ENCODE measurements at regions not wholly inside any gene's neighbourhood (a gene's known extent, or its start where the extent isn't known, plus 50 kb on each side); places are given as distances from the start of the nearest gene placed in this dataset.

DNA sequence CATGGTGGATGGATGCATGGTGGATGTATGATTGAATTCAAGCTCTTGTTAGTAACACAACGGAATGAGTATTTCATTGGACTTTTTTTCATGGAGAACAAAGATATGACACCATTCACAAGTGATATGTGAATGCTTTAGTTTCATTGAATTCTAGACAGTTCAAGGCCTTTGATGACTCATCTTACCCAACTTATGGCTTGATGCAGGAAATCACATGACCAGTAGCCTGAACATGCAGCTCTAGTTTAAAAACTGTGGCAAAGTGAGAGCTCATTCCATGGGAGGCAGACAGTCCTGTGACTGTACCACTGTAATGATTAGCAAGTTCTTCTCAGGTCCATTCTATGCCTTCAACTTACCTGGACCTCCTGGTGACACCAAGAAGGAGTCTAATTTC, 1239.3 kb downstream of the TYW1 start:
- no peaks in the 10 kb centered on the region for H3K27me3 ChIP-seq (ENCODE audit: control insufficient read depth in 5 of 5, insufficient read depth in 4 of 5, low read length in 5 of 5)
- peaks cover 0 to 12% (median 7%) of the 10 kb centered on the region in 5 donors for H3K9me3 ChIP-seq (ENCODE audit: control insufficient read depth in 5 of 5, low read length in 5 of 5)
- no peak overlapping the region for H3K27ac ChIP-seq (ENCODE audit: low read depth, low read length)
- H3K4me1 ChIP-seq (ENCODE audit: control insufficient read depth in 5 of 5, insufficient read depth in 5 of 5, low read length in 5 of 5), result no peaks in the 10 kb centered on the region
- H3K36me3 ChIP-seq (ENCODE audit: control insufficient read depth in 5 of 5, insufficient read depth in 5 of 5, low read length in 5 of 5), result no peaks in the 10 kb centered on the region
- H3K4me3 ChIP-seq (ENCODE audit: low read depth in 1 of 5, low read length in 5 of 5), result no peak overlapping the region
- no peak overlapping the region for H3K9ac ChIP-seq (ENCODE audit: low read length in 5 of 5)

DNA sequence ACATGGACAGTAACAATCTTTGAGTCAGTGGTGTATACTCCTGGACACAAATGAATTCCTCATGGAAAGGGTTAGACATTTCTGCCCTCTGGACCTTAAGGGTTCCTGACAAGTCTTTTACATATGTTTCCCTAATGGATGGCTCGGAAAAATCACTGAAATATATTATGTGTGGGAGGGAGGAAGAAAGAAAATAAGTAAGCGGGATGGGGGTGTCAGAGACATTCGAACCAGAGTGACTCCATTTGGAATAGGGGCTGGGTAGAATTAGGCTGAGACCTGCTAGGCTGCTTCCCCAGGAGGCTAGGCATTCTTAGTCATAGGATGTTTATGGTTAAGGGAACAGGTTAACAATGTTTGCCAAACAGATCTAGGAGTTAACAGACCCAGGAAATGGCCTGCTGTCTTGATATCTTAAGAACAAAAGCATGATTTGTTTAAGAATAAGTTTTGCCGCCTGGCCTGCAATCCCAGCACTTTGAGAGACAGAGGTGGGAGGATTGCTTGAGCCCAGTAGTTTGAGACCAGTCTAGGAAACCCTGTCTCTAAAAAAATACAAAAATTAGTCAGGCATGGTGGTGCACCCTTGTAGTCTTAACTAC, 1241.7 kb downstream of the TYW1 start:
- Histone ChIP-seq H3K27me3 (ENCODE audit: control insufficient read depth in 5 of 5, insufficient read depth in 4 of 5, low read length in 5 of 5) (no peaks in the 10 kb centered on the region), H3K9me3 (ENCODE audit: control insufficient read depth in 5 of 5, low read length in 5 of 5) (peaks cover 0 to 18% (median 12%) of the 10 kb centered on the region in 5 donors), H3K36me3 (ENCODE audit: control insufficient read depth in 5 of 5, insufficient read depth in 5 of 5, low read length in 5 of 5) (no peaks in the 10 kb centered on the region), H3K9ac (ENCODE audit: low read length in 5 of 5) (no peak overlapping the region), H3K27ac (ENCODE audit: low read depth, low read length) (no peak overlapping the region), H3K4me1 (ENCODE audit: control insufficient read depth in 5 of 5, insufficient read depth in 5 of 5, low read length in 5 of 5) (no peaks in the 10 kb centered on the region), H3K4me3 (ENCODE audit: low read depth in 1 of 5, low read length in 5 of 5) (no peak overlapping the region)

DNA sequence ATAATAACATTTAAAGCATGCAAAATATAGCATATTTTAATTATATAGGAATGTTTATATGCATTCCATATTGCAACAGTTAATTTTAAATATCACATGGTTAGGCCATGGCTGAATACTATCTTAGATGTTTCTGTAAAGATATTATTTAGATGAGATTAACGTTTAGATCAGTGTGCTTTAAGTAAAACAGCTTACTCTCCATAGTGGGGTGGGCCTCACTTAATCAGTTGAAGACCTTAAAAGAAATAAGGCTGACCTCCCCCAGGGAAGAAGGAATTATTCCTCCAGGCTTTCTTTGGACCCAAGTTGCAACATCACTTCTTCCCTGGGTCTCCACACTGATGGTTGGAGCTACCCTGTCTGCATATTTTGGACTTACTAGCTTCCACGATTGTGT, 1246.5 kb downstream of the TYW1 start:
- H3K9me3 ChIP-seq (ENCODE audit: control insufficient read depth in 5 of 5, low read length in 5 of 5), result peaks cover 0 to 12% (median 11%) of the 10 kb centered on the region in 5 donors
- H3K9ac ChIP-seq (ENCODE audit: low read length in 5 of 5), result no peak overlapping the region
- H3K27ac ChIP-seq (ENCODE audit: low read depth, low read length), result no peak overlapping the region
- H3K4me1 ChIP-seq (ENCODE audit: control insufficient read depth in 5 of 5, insufficient read depth in 5 of 5, low read length in 5 of 5), result no peaks in the 10 kb centered on the region
- peaks cover 0 to 3% (median 0%) of the 10 kb centered on the region in 5 donors for H3K27me3 ChIP-seq (ENCODE audit: control insufficient read depth in 5 of 5, insufficient read depth in 4 of 5, low read length in 5 of 5)
- no peak overlapping the region for H3K4me3 ChIP-seq (ENCODE audit: low read depth in 1 of 5, low read length in 5 of 5)
- H3K36me3 ChIP-seq (ENCODE audit: control insufficient read depth in 5 of 5, insufficient read depth in 5 of 5, low read length in 5 of 5), result no peaks in the 10 kb centered on the region

DNA sequence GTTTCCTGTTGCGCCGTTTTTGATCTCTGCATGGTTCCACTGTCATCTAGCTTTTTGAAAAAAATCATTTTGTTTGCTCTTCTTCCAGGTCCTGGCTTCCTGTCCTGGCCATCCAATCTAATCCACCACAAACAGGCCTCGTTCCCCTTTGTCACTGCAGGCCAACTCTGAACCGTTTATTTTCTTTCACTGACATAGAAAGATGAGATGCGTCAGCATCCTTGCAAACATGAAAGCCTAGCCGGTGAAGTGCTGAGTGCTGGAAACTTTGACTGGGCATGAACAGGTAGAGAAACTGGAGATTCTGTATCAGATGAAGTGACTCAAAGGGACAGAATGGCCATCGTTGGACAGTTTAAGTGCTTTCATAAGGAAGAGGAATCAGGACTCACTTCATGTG, 1247.8 kb downstream of the TYW1 start:
- Histone ChIP-seq H3K9me3 (ENCODE audit: control insufficient read depth in 5 of 5, low read length in 5 of 5) (peaks cover 0 to 12% (median 11%) of the 10 kb centered on the region in 5 donors), H3K27ac (ENCODE audit: low read depth, low read length) (no peak overlapping the region), H3K36me3 (ENCODE audit: control insufficient read depth in 5 of 5, insufficient read depth in 5 of 5, low read length in 5 of 5) (no peaks in the 10 kb centered on the region), H3K4me3 (ENCODE audit: low read depth in 1 of 5, low read length in 5 of 5) (no peak overlapping the region), H3K4me1 (ENCODE audit: control insufficient read depth in 5 of 5, insufficient read depth in 5 of 5, low read length in 5 of 5) (no peaks in the 10 kb centered on the region), H3K9ac (ENCODE audit: low read length in 5 of 5) (no peak overlapping the region), H3K27me3 (ENCODE audit: control insufficient read depth in 5 of 5, insufficient read depth in 4 of 5, low read length in 5 of 5) (peaks cover 0 to 3% (median 0%) of the 10 kb centered on the region in 5 donors)

- Histone ChIP-seq H3K4me1 (ENCODE audit: control insufficient read depth in 5 of 5, insufficient read depth in 5 of 5, low read length in 5 of 5) (no peaks in the 10 kb centered on the region), H3K27me3 (ENCODE audit: control insufficient read depth in 5 of 5, insufficient read depth in 4 of 5, low read length in 5 of 5) (peaks cover 0 to 3% (median 0%) of the 10 kb centered on the region in 5 donors)
These were observed 1249.1 kb downstream of the TYW1 start for GRCh38 chr7:68245688-68246087.

DNA sequence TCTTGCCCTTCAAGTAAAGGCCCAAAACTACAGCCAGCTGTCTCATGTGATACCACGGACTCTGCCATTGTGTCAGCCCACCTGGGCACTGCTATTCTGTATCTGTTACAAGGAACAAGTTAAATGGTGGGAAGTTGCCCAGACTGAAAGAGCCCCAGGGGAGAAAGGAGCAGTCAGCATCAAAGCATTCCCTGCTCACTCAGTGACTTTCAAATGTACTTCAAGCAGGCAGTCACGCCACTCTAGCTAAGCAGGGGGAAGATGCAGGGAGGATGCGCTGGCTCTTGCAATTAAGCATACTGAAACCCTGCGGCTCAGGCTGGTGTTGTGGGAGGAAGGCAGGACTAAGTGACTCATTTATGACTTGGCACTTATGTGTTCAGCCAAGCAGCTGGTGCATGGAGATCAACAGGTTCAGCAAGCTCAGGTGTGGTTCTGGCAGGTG, 1249.6 kb downstream of the TYW1 start:
- no peak overlapping the region for H3K27ac ChIP-seq (ENCODE audit: low read depth, low read length)
- H3K9me3 ChIP-seq (ENCODE audit: control insufficient read depth in 5 of 5, low read length in 5 of 5), result peaks cover 0 to 5% (median 3%) of the 10 kb centered on the region in 5 donors
- no peak overlapping the region for H3K9ac ChIP-seq (ENCODE audit: low read length in 5 of 5)
- no peaks in the 10 kb centered on the region for H3K36me3 ChIP-seq (ENCODE audit: control insufficient read depth in 5 of 5, insufficient read depth in 5 of 5, low read length in 5 of 5)
- peaks cover 0 to 3% (median 0%) of the 10 kb centered on the region in 5 donors for H3K27me3 ChIP-seq (ENCODE audit: control insufficient read depth in 5 of 5, insufficient read depth in 4 of 5, low read length in 5 of 5)
- H3K4me1 ChIP-seq (ENCODE audit: control insufficient read depth in 5 of 5, insufficient read depth in 5 of 5, low read length in 5 of 5), result no peaks in the 10 kb centered on the region
- no peak overlapping the region for H3K4me3 ChIP-seq (ENCODE audit: low read depth in 1 of 5, low read length in 5 of 5)

More at GRCh38 chr7:68245688-68246087, 1249.1 kb downstream of the TYW1 start:
- peaks cover 0 to 8% (median 8%) of the 10 kb centered on the region in 5 donors for H3K9me3 ChIP-seq (ENCODE audit: control insufficient read depth in 5 of 5, low read length in 5 of 5)
- no peak overlapping the region for H3K4me3 ChIP-seq (ENCODE audit: low read depth in 1 of 5, low read length in 5 of 5)
- no peak overlapping the region for H3K9ac ChIP-seq (ENCODE audit: low read length in 5 of 5)
- no peak overlapping the region for H3K27ac ChIP-seq (ENCODE audit: low read depth, low read length)
- no peaks in the 10 kb centered on the region for H3K36me3 ChIP-seq (ENCODE audit: control insufficient read depth in 5 of 5, insufficient read depth in 5 of 5, low read length in 5 of 5)

DNA sequence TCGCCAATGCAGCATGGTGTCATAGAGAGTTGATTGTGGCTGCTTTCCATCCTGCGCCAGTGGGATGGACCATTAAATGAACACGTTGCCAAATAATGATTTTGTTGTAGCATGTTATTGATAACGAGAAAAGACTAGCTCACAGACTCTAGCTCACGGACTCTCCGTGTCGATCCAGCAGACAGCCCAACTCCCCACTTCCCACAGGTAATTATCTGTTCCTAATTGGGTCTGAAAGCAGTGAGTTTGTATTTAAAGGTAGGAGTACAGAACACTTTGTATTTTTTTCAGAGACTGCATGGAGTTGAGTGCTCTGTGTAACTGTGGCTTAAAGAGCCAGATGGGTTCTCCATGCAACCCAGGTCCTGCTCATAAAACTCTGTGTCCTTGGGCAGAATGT, 1250.5 kb downstream of the TYW1 start:
- Histone ChIP-seq H3K4me3 (ENCODE audit: low read depth in 1 of 5, low read length in 5 of 5) (no peak overlapping the region), H3K27ac (ENCODE audit: low read depth, low read length) (no peak overlapping the region), H3K9ac (ENCODE audit: low read length in 5 of 5) (no peak overlapping the region), H3K9me3 (ENCODE audit: control insufficient read depth in 5 of 5, low read length in 5 of 5) (peaks cover 0 to 1% (median 0%) of the 10 kb centered on the region in 5 donors), H3K36me3 (ENCODE audit: control insufficient read depth in 5 of 5, insufficient read depth in 5 of 5, low read length in 5 of 5) (no peaks in the 10 kb centered on the region), H3K4me1 (ENCODE audit: control insufficient read depth in 5 of 5, insufficient read depth in 5 of 5, low read length in 5 of 5) (no peaks in the 10 kb centered on the region), H3K27me3 (ENCODE audit: control insufficient read depth in 5 of 5, insufficient read depth in 4 of 5, low read length in 5 of 5) (peaks cover 0 to 3% (median 0%) of the 10 kb centered on the region in 5 donors)

DNA sequence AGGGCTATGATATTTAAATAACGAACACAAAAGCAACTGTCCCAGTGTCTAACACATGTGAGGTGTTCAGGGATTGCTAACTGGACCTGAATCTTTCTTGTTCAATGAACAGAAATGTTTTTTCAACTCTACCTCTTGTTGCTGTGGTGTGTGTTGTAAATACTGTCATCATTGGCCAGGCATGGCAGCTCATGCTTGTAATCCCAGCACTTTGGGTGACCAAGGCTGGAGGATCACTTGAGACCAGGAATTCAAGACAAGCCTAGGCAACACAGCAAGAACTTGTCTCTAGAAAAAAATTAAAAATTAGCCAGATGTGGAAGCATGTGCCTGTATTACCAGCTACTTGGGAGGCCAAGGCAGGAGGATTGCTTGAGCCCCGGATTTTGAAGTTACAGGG, 1250.9 kb downstream of the TYW1 start:
- H3K9ac ChIP-seq (ENCODE audit: low read length in 5 of 5), result no peak overlapping the region
- H3K4me3 ChIP-seq (ENCODE audit: low read depth in 1 of 5, low read length in 5 of 5), result no peak overlapping the region
- H3K9me3 ChIP-seq (ENCODE audit: control insufficient read depth in 5 of 5, low read length in 5 of 5), result peaks cover 0 to 2% (median 0%) of the 10 kb centered on the region in 5 donors
- no peak overlapping the region for H3K27ac ChIP-seq (ENCODE audit: low read depth, low read length)
- H3K27me3 ChIP-seq (ENCODE audit: control insufficient read depth in 5 of 5, insufficient read depth in 4 of 5, low read length in 5 of 5), result peaks cover 0 to 3% (median 0%) of the 10 kb centered on the region in 5 donors
- H3K36me3 ChIP-seq (ENCODE audit: control insufficient read depth in 5 of 5, insufficient read depth in 5 of 5, low read length in 5 of 5), result no peaks in the 10 kb centered on the region
- H3K4me1 ChIP-seq (ENCODE audit: control insufficient read depth in 5 of 5, insufficient read depth in 5 of 5, low read length in 5 of 5), result no peaks in the 10 kb centered on the region

GRCh38 chr7:68248973-68249372, 1252.3 kb downstream of the TYW1 start:
- Histone ChIP-seq H3K27ac (ENCODE audit: low read depth, low read length) (no peak overlapping the region), H3K27me3 (ENCODE audit: control insufficient read depth in 5 of 5, insufficient read depth in 4 of 5, low read length in 5 of 5) (peaks cover 0 to 3% (median 0%) of the 10 kb centered on the region in 5 donors), H3K36me3 (ENCODE audit: control insufficient read depth in 5 of 5, insufficient read depth in 5 of 5, low read length in 5 of 5) (no peaks in the 10 kb centered on the region), H3K4me3 (ENCODE audit: low read depth in 1 of 5, low read length in 5 of 5) (no peak overlapping the region), H3K9me3 (ENCODE audit: control insufficient read depth in 5 of 5, low read length in 5 of 5) (peaks cover 0 to 2% (median 0%) of the 10 kb centered on the region in 5 donors), H3K4me1 (ENCODE audit: control insufficient read depth in 5 of 5, insufficient read depth in 5 of 5, low read length in 5 of 5) (no peaks in the 10 kb centered on the region), H3K9ac (ENCODE audit: low read length in 5 of 5) (no peak overlapping the region)

DNA sequence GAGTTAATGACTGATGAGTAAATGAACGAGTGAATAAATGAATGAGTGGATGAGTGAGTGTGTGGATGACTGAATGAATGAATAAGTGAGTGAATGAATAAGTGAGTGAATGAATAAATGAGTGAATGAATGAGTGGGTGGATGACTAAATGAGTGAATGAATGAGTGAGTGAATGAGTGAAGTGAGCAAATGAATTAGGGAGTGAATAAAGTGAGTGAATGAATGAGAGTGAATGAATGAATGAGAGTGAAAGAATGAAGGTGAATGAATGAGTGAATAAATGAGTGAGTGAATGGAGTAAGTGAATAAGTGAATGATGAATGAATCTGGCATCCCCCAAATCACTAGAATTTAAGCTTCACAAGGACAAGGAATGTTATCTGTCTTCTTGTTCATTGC, 1253.0 kb downstream of the TYW1 start:
- no peaks in the 10 kb centered on the region for H3K4me1 ChIP-seq (ENCODE audit: control insufficient read depth in 5 of 5, insufficient read depth in 5 of 5, low read length in 5 of 5)
- H3K9me3 ChIP-seq (ENCODE audit: control insufficient read depth in 5 of 5, low read length in 5 of 5), result peaks cover 0 to 2% (median 0%) of the 10 kb centered on the region in 5 donors
- H3K4me3 ChIP-seq (ENCODE audit: low read depth in 1 of 5, low read length in 5 of 5), result no peak overlapping the region
- H3K27me3 ChIP-seq (ENCODE audit: control insufficient read depth in 5 of 5, insufficient read depth in 4 of 5, low read length in 5 of 5), result peaks cover 0 to 3% (median 0%) of the 10 kb centered on the region in 5 donors
- H3K36me3 ChIP-seq (ENCODE audit: control insufficient read depth in 5 of 5, insufficient read depth in 5 of 5, low read length in 5 of 5), result no peaks in the 10 kb centered on the region
- no peak overlapping the region for H3K27ac ChIP-seq (ENCODE audit: low read depth, low read length)
- H3K9ac ChIP-seq (ENCODE audit: low read length in 5 of 5), result no peak overlapping the region
